Mammary epithelial cell (primary cell): ENCODE measurements at regions not wholly inside any gene's neighbourhood (a gene's known extent, or its start where the extent isn't known, plus 50 kb on each side); places are given as distances from the start of the nearest gene placed in this dataset.

Experiments used
- CTCF ChIP-seq, 2 donors: IDR thresholded peaks in 1 of 2; conservative IDR thresholded peaks in 1 of 2; 2 replicates each; pipeline ENCODE4 v1.5.1; 2011 to 2012; ENCODE audit warnings: inconsistent platforms in 2 of 2, low read length in 2 of 2, mild to moderate bottlenecking in 2 of 2, control low read depth in 1 of 2, low read depth in 1 of 2; ENCODE audit not compliant: insufficient read depth in 1 of 2; ENCODE audit errors: extremely low read depth in 1 of 2
- EZH2 ChIP-seq: IDR thresholded peaks from 2 replicates; pipeline ENCODE4 v1.6.1; 2012; ENCODE audit warnings: low read length, inconsistent platforms, borderline replicate concordance

GRCh38 chr2:196534495-196534894 lies 105.0 kb upstream of the CCDC150 start:
- TF ChIP-seq CTCF (conservative IDR thresholded peaks at IDR 0.05 in 1 of 2, IDR thresholded peaks at IDR 0.05 in 1 of 2; ENCODE audit: extremely low read depth in 1 of 2, insufficient read depth in 1 of 2, low read depth in 1 of 2, low read length in 2 of 2) (no peak), EZH2 (no peak)
